CD4-positive, alpha-beta T cell treated with Interleukin-12 subunit alpha and Interleukin-12 subunit beta, for 1 hour (primary cell): ENCODE measurements at regions not wholly inside any gene's neighbourhood (a gene's known extent, or its start where the extent isn't known, plus 50 kb on each side); places are given as distances from the start of the nearest gene placed in this dataset.
"Not testable (repeated sequence)": the region's sequence is repeated elsewhere in the genome, so short reads cannot be mapped to it uniquely, and the experiment has no call there.

ENCODE experiments used
- DNase-seq: peaks from one replicate; pipeline ENCODE4 v3.0.0-alpha.2; 2020

- DNase-seq, result not testable (repeated sequence)
Observed at GRCh38 chr2:91525587-91525986, 2834.1 kb downstream of the RPIA start.

- not testable (repeated sequence) for DNase-seq
Observed at GRCh38 chr2:91526083-91526482, 2834.6 kb downstream of the RPIA start.

- not testable (repeated sequence) for DNase-seq
Observed at GRCh38 chr2:91527056-91527455, 2835.6 kb downstream of the RPIA start.

GRCh38 chr2:91527491-91528031 lies 2836.1 kb downstream of the RPIA start:
- DNase-seq, result not testable (repeated sequence)

- DNase-seq, result not testable (repeated sequence)
Observed at GRCh38 chr2:91528361-91528760, 2836.9 kb downstream of the RPIA start.

GRCh38 chr2:91536109-91536508 lies 2844.6 kb downstream of the RPIA start:
- not testable (repeated sequence) for DNase-seq

- DNase-seq, result not testable (repeated sequence)
Observed at GRCh38 chr2:91536549-91537263, 2845.2 kb downstream of the RPIA start.

GRCh38 chr2:91549316-91549715 lies 2857.8 kb downstream of the RPIA start:
- DNase-seq, result not testable (repeated sequence)

GRCh38 chr2:91558234-91558633 lies 2866.8 kb downstream of the RPIA start:
- DNase-seq, result not testable (repeated sequence)

- DNase-seq, result not testable (repeated sequence)
Observed at GRCh38 chr2:91559269-91559668, 2867.8 kb downstream of the RPIA start.

- DNase-seq, result not testable (repeated sequence)
Observed at GRCh38 chr2:91559886-91560614, 2868.6 kb downstream of the RPIA start.

- DNase-seq, result not testable (repeated sequence)
Observed at GRCh38 chr2:91562184-91562583, 2870.7 kb downstream of the RPIA start.

- not testable (repeated sequence) for DNase-seq
Observed at GRCh38 chr2:91564700-91565099, 2873.2 kb downstream of the RPIA start.

- DNase-seq, result not testable (repeated sequence)
Observed at GRCh38 chr2:91565689-91566430, 2874.4 kb downstream of the RPIA start.

GRCh38 chr2:91566611-91567010 lies 2875.1 kb downstream of the RPIA start:
- DNase-seq, result not testable (repeated sequence)

GRCh38 chr2:91567546-91568335 lies 2876.3 kb downstream of the RPIA start:
- DNase-seq, result not testable (repeated sequence)

GRCh38 chr2:91568391-91569338 lies 2877.2 kb downstream of the RPIA start:
- DNase-seq, result not testable (repeated sequence)

- not testable (repeated sequence) for DNase-seq
Observed at GRCh38 chr2:91571239-91571923, 2879.9 kb downstream of the RPIA start.

- not testable (repeated sequence) for DNase-seq
Observed at GRCh38 chr2:91573018-91573417, 2881.5 kb downstream of the RPIA start.

GRCh38 chr2:91573755-91574154 lies 2882.3 kb downstream of the RPIA start:
- not testable (repeated sequence) for DNase-seq
